Neural cell (in vitro differentiated cells): ENCODE measurements at regions not wholly inside any gene's neighbourhood (a gene's known extent, or its start where the extent isn't known, plus 50 kb on each side); places are given as distances from the start of the nearest gene placed in this dataset.

Experiments
- H2AFZ ChIP-seq: fragments of 200-600, 300-800 bp; sonication (generic), shearing (Covaris generic); 2 replicates; pipeline ENCODE4 v1.6.0; 2014; ENCODE audit warnings: low read depth, mild to moderate bottlenecking, antibody characterized with exemption, low read length, moderate library complexity
- H3F3A ChIP-seq: fragments of 200-600 bp; shearing (Covaris generic); 2 replicates; pipeline ENCODE4 v1.6.1; 2016; ENCODE audit warnings: mild to moderate bottlenecking, moderate library complexity, mixed read lengths, antibody characterized with exemption, low read length; ENCODE audit not compliant: insufficient read depth, poor library complexity, severe bottlenecking
- H3K27ac ChIP-seq: fragments of 200-600, 300-800 bp; sonication (generic), shearing (Covaris generic); 2 replicates; pipeline ENCODE4 v1.5.1; 2014; ENCODE audit warnings: mild to moderate bottlenecking, low read length, moderate library complexity
- H3K27me3 ChIP-seq: fragments of 300-800, 200-600 bp; sonication (generic), shearing (Covaris generic); 2 replicates; pipeline ENCODE4 v1.6.0; 2014; ENCODE audit warnings: mild to moderate bottlenecking, low read depth, low read length, moderate library complexity; ENCODE audit not compliant: insufficient read depth
- H3K36me3 ChIP-seq: fragments of 300-800, 200-600 bp; sonication (generic), shearing (Covaris generic); 2 replicates; pipeline ENCODE4 v1.5.1; 2014; ENCODE audit warnings: mild to moderate bottlenecking, antibody characterized with exemption, low read length, moderate library complexity; ENCODE audit not compliant: insufficient read depth
- H3K4me2 ChIP-seq: fragments of 300-800, 200-600 bp; sonication (generic), shearing (Covaris generic); 2 replicates; pipeline ENCODE4 v1.6.0; 2014; ENCODE audit warnings: mild to moderate bottlenecking, low read length
- H3K4me3 ChIP-seq: fragments of 300-800, 200-600 bp; sonication (generic), shearing (Covaris generic); 2 replicates; pipeline ENCODE4 v1.5.1; 2014; ENCODE audit warnings: mild to moderate bottlenecking, low read length, moderate library complexity
- H3K79me2 ChIP-seq: fragments of 200-600 bp; shearing (Covaris generic); replicated peaks from 2 replicates; pipeline ENCODE4 v1.6.0; 2014; ENCODE audit warnings: mild to moderate bottlenecking, low read length, moderate library complexity; ENCODE audit not compliant: insufficient read depth
- H3K9ac ChIP-seq: fragments of 300-800, 200-600 bp; sonication (generic), shearing (Covaris generic); 2 replicates; pipeline ENCODE4 v1.6.1; 2016; ENCODE audit warnings: mild to moderate bottlenecking, low read length, mixed read lengths
- H3K9me2 ChIP-seq: fragments of 200-600 bp; shearing (Covaris generic); 2 replicates; pipeline ENCODE4 v1.6.1; 2016; ENCODE audit warnings: mild to moderate bottlenecking, low read length, mixed read lengths; ENCODE audit not compliant: insufficient read depth
- H3K9me3 ChIP-seq: fragments of 200-600, 300-800 bp; sonication (generic), shearing (Covaris generic); 2 replicates; pipeline ENCODE4 v1.6.1; 2016; ENCODE audit warnings: mild to moderate bottlenecking, mixed run types, low read length, moderate library complexity, mixed read lengths
- H4K20me1 ChIP-seq: fragments of 200-600 bp; shearing (Covaris generic); 2 replicates; pipeline ENCODE4 v1.6.1; 2016; ENCODE audit warnings: mild to moderate bottlenecking, mixed run types; ENCODE audit not compliant: insufficient read depth
- EP300 ChIP-seq: fragments of 450-650 bp; conservative IDR thresholded peaks from 2 replicates; pipeline ENCODE4 v1.6.1; 2014; ENCODE audit warnings: antibody characterized with exemption, mild to moderate bottlenecking, moderate library complexity; ENCODE audit not compliant: poor library complexity, severe bottlenecking
- EZH2 ChIP-seq: fragments of 200-600, 300-800 bp; shearing (Covaris generic), sonication (generic); IDR thresholded peaks from 2 replicates; pipeline ENCODE4 v1.6.1; 2014; ENCODE audit warnings: antibody characterized with exemption, low read length, borderline replicate concordance, mild to moderate bottlenecking; ENCODE audit not compliant: insufficient read depth, poor library complexity, severe bottlenecking
- MXI1 ChIP-seq: fragments of 450-650 bp; conservative IDR thresholded peaks from 2 replicates; pipeline ENCODE4 v1.6.1; 2014; ENCODE audit warnings: antibody characterized with exemption, mild to moderate bottlenecking; ENCODE audit not compliant: poor library complexity, severe bottlenecking
- POLR2AphosphoS5 ChIP-seq: IDR thresholded peaks from 2 replicates; pipeline ENCODE4 v1.6.1; 2012
- RAD21 ChIP-seq: fragments of 450-650 bp; conservative IDR thresholded peaks from 2 replicates; pipeline ENCODE4 v1.6.1; 2014; ENCODE audit warnings: antibody characterized with exemption, mild to moderate bottlenecking, moderate library complexity
- SMC3 ChIP-seq: fragments of 450-650 bp; conservative IDR thresholded peaks from 2 replicates; pipeline ENCODE4 v1.6.1; 2014; ENCODE audit warnings: antibody characterized with exemption, mild to moderate bottlenecking, moderate library complexity; ENCODE audit not compliant: poor library complexity
- TAF1 ChIP-seq: IDR thresholded peaks from 2 replicates; pipeline ENCODE4 v1.6.1; 2012; ENCODE audit warnings: low read depth
- TF ChIP-seq, protein P1 (sequence below): fragments of 450-650 bp; IDR thresholded peaks from 2 replicates; pipeline ENCODE4 v1.5.1; 2014; ENCODE audit warnings: antibody characterized with exemption, mild to moderate bottlenecking, moderate library complexity; ENCODE audit not compliant: poor library complexity, severe bottlenecking
- TF ChIP-seq, protein P2 (sequence below): IDR thresholded peaks from 2 replicates; pipeline ENCODE4 v1.6.1; 2012; ENCODE audit warnings: borderline replicate concordance

DNA sequence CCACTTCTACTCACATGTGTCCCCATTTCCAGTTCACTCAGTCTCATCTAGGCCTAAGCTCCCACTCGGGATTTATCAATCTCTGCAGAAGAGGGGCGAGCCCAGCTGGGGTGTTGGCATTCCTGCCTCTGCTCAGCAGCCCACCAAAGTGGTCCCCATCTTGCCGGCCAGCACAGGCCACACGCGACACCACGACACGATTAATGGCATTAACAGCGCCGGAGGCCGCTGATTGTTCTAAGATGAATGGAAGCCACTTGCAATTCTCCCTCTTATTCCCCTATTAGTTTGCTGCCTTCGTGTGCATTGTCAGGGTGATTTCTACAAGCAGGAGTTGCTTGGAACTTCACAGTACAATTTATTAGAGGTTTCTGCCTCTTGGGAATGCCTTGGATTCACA lies 477.3 kb downstream of the SHQ1 start:
- Histone ChIP-seq H3K4me3 (no peak overlapping the region), H3K9ac (no peak overlapping the region), H3K27me3 (no peaks in the 10 kb centered on the region), H3K36me3 (no peaks in the 10 kb centered on the region), H3K9me3 (no peaks in the 10 kb centered on the region), H3K79me2 (no peaks in the 10 kb centered on the region), H3K4me2 (no peak overlapping the region), H4K20me1 (no peaks in the 10 kb centered on the region), H2AFZ (no peak overlapping the region), H3K27ac (no peak overlapping the region), H3K9me2 (no peaks in the 10 kb centered on the region), H3F3A (no peaks in the 10 kb centered on the region)
- TF ChIP-seq SMC3 (no peak), TAF1 (no peak), RAD21 (no peak), EP300 (no peak), EZH2 (no peak), MXI1 (no peak), POLR2AphosphoS5 (no peak)
- TF ChIP-seq, protein P1, sequence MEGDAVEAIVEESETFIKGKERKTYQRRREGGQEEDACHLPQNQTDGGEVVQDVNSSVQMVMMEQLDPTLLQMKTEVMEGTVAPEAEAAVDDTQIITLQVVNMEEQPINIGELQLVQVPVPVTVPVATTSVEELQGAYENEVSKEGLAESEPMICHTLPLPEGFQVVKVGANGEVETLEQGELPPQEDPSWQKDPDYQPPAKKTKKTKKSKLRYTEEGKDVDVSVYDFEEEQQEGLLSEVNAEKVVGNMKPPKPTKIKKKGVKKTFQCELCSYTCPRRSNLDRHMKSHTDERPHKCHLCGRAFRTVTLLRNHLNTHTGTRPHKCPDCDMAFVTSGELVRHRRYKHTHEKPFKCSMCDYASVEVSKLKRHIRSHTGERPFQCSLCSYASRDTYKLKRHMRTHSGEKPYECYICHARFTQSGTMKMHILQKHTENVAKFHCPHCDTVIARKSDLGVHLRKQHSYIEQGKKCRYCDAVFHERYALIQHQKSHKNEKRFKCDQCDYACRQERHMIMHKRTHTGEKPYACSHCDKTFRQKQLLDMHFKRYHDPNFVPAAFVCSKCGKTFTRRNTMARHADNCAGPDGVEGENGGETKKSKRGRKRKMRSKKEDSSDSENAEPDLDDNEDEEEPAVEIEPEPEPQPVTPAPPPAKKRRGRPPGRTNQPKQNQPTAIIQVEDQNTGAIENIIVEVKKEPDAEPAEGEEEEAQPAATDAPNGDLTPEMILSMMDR, result no peak
- TF ChIP-seq, protein P2, sequence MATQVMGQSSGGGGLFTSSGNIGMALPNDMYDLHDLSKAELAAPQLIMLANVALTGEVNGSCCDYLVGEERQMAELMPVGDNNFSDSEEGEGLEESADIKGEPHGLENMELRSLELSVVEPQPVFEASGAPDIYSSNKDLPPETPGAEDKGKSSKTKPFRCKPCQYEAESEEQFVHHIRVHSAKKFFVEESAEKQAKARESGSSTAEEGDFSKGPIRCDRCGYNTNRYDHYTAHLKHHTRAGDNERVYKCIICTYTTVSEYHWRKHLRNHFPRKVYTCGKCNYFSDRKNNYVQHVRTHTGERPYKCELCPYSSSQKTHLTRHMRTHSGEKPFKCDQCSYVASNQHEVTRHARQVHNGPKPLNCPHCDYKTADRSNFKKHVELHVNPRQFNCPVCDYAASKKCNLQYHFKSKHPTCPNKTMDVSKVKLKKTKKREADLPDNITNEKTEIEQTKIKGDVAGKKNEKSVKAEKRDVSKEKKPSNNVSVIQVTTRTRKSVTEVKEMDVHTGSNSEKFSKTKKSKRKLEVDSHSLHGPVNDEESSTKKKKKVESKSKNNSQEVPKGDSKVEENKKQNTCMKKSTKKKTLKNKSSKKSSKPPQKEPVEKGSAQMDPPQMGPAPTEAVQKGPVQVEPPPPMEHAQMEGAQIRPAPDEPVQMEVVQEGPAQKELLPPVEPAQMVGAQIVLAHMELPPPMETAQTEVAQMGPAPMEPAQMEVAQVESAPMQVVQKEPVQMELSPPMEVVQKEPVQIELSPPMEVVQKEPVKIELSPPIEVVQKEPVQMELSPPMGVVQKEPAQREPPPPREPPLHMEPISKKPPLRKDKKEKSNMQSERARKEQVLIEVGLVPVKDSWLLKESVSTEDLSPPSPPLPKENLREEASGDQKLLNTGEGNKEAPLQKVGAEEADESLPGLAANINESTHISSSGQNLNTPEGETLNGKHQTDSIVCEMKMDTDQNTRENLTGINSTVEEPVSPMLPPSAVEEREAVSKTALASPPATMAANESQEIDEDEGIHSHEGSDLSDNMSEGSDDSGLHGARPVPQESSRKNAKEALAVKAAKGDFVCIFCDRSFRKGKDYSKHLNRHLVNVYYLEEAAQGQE, result no peak

DNA sequence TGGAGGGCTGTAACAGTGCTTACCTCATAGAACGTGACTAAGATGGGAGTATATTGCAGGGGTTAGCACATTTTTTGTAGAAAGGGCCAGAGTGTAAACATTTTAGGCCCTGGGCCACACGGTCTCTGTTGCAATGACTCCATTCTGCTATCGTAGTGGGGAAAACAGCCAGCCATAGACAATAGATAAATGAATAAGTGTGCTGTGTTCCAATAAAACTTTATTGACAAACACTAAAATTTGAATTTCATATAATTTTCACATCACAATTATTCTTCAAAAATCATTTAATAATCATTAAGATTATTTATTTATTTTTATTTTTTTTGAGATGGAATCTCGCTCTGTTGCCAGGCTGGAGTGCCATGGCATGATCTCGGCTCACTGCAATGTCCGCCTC lies 478.6 kb downstream of the SHQ1 start:
- no peaks in the 10 kb centered on the region for H3K9me2 ChIP-seq
- no peak overlapping the region for H2AFZ ChIP-seq
- H3K9me3 ChIP-seq, result no peaks in the 10 kb centered on the region
- H3K79me2 ChIP-seq, result no peaks in the 10 kb centered on the region
- no peaks in the 10 kb centered on the region for H3F3A ChIP-seq
- H3K36me3 ChIP-seq, result no peaks in the 10 kb centered on the region
- H3K27me3 ChIP-seq, result no peaks in the 10 kb centered on the region
- TF ChIP-seq POLR2AphosphoS5, result no peak
- TF ChIP-seq, protein P1, result no peak
- no peak for TF ChIP-seq EP300
- no peak for TF ChIP-seq RAD21
- no peak for TF ChIP-seq EZH2
- H3K9ac ChIP-seq, result no peak overlapping the region
- no peak overlapping the region for H3K4me3 ChIP-seq
- H3K27ac ChIP-seq, result no peak overlapping the region
- H4K20me1 ChIP-seq, result no peaks in the 10 kb centered on the region
- H3K4me2 ChIP-seq, result no peak overlapping the region
